AG10803 (cell line): ENCODE measurements at regions not wholly inside any gene's neighbourhood (a gene's known extent, or its start where the extent isn't known, plus 50 kb on each side); places are given as distances from the start of the nearest gene placed in this dataset.
A peak's percentile ranks its signal among the peaks of the same experiment; 100 is the strongest.
"Not testable (repeated sequence)": the region's sequence is repeated elsewhere in the genome, so short reads cannot be mapped to it uniquely, and the experiment has no call there.

Experiments used
- DNase-seq: peaks from one replicate; pipeline ENCODE4 v3.0.0; 2010; ENCODE audit warnings: low read depth
- H3K4me3 ChIP-seq: 2 replicates; pipeline ENCODE4 v1.5.1; 2011; ENCODE audit warnings: mild to moderate bottlenecking, low read length, control low read depth
- CTCF ChIP-seq: conservative IDR thresholded peaks from 2 replicates; pipeline ENCODE4 v1.5.1; 2011; ENCODE audit warnings: mild to moderate bottlenecking, low read length, control low read depth, inconsistent platforms

GRCh38 chr7:76117306-76117991, 69.5 kb downstream of the MDH2 start:
- DNase-seq, H3K4me3 ChIP-seq: not testable (repeated sequence)

GRCh38 chr7:76118253-76119036, 70.5 kb downstream of the MDH2 start:
- DNase-seq, H3K4me3 ChIP-seq: not testable (repeated sequence)

- H3K4me3 ChIP-seq: no peak overlapping the region
- DNase-seq: no peak
- TF ChIP-seq CTCF: no peak
Observed at GRCh38 chr7:76121044-76121443, 73.1 kb downstream of the MDH2 start.

GRCh38 chr7:76122516-76123239, 74.8 kb downstream of the MDH2 start:
- no peak for DNase-seq

GRCh38 chr7:76123316-76123715, 75.4 kb downstream of the MDH2 start:
- TF ChIP-seq CTCF: no peak
- H3K4me3 ChIP-seq: no peak overlapping the region
- no peak for DNase-seq

More at GRCh38 chr7:76122516-76123239, 74.8 kb downstream of the MDH2 start:
- no peak for TF ChIP-seq CTCF
- no peak overlapping the region for H3K4me3 ChIP-seq

GRCh38 chr7:76125560-76125959, 76.1 kb upstream of the SRRM3 start:
- no peak for TF ChIP-seq CTCF
- DNase-seq: no peak
- H3K4me3 ChIP-seq: no peak overlapping the region

GRCh38 chr7:76126632-76127031, 75.1 kb upstream of the SRRM3 start:
- no peak for DNase-seq
- no peak overlapping the region for H3K4me3 ChIP-seq
- TF ChIP-seq CTCF: no peak

- DNase-seq: peak; percentile 46
- H3K4me3 ChIP-seq: no peak overlapping the region
- no peak for TF ChIP-seq CTCF
Observed at GRCh38 chr7:76129366-76129765, 72.3 kb upstream of the SRRM3 start.
